K562 (cell line): ENCODE measurements at regions not wholly inside any gene's neighbourhood (a gene's known extent, or its start where the extent isn't known, plus 50 kb on each side); places are given as distances from the start of the nearest gene placed in this dataset.

Experiments
- ATF4 ChIP-seq: fragments of 450-650 bp; formaldehyde crosslinking; IDR thresholded peaks from 2 replicates; pipeline ENCODE4 v1.4.0; 2022; ENCODE audit warnings: mild to moderate bottlenecking, moderate library complexity
- CGGBP1 ChIP-seq: fragments of 250-450 bp; sonication (Bioruptor Pico); IDR thresholded peaks from 2 replicates; pipeline ENCODE4 v1.9.0; 2021; ENCODE audit warnings: mild to moderate bottlenecking
- DDX20 ChIP-seq: fragments of 450-650 bp; IDR thresholded peaks from 2 replicates; pipeline ENCODE4 v1.6.1; 2016; ENCODE audit warnings: missing genetic modification characterization, low read depth, mild to moderate bottlenecking, missing compliant biosample characterization, moderate library complexity
- FOXK1 ChIP-seq: sonication (generic); formaldehyde crosslinking; IDR thresholded peaks from 2 replicates; pipeline ENCODE4 v1.8.0; 2022; ENCODE audit warnings: missing genetic modification reagents, mild to moderate bottlenecking, borderline replicate concordance
- FOXK2 ChIP-seq, 2 experiments: fragments of 450-650 bp; IDR thresholded peaks in 1 of 2; conservative IDR thresholded peaks in 1 of 2; 2 replicates each; pipeline ENCODE4 v1.6.1; 2016; ENCODE audit warnings: low read depth in 2 of 2, mild to moderate bottlenecking in 1 of 2
- GABPB1 ChIP-seq: sonication (generic); formaldehyde crosslinking; IDR thresholded peaks from 2 replicates; pipeline ENCODE4 v1.8.0; 2022; ENCODE audit warnings: mild to moderate bottlenecking, missing genetic modification reagents
- GMEB1 ChIP-seq: fragments of 250-450 bp; sonication (Bioruptor Pico); IDR thresholded peaks from 2 replicates; pipeline ENCODE4 v1.4.0; 2020; ENCODE audit warnings: mild to moderate bottlenecking
- HDAC2 ChIP-seq: fragments of 450-650 bp; IDR thresholded peaks from 2 replicates; pipeline ENCODE4 v1.6.1; 2016; ENCODE audit warnings: mild to moderate bottlenecking
- HMG20B ChIP-seq: fragments of 250-450 bp; sonication (Bioruptor Pico); IDR thresholded peaks from 2 replicates; pipeline ENCODE4 v1.5.0; 2021; ENCODE audit warnings: mild to moderate bottlenecking
- KLF1 ChIP-seq: fragments of 450-650 bp; IDR thresholded peaks from 2 replicates; pipeline ENCODE4 v1.6.1; 2016; ENCODE audit warnings: missing genetic modification characterization, missing compliant biosample characterization
- MEF2D ChIP-seq: conservative IDR thresholded peaks from 2 replicates; pipeline ENCODE4 v1.6.1; 2016; ENCODE audit warnings: low read depth, missing genetic modification characterization, missing compliant biosample characterization
- NFRKB ChIP-seq: fragments of 450-650 bp; IDR thresholded peaks from 2 replicates; pipeline ENCODE4 v1.6.1; 2016; ENCODE audit warnings: low read depth
- PCBP2 ChIP-seq: fragments of 200-400 bp; formaldehyde crosslinking; IDR thresholded peaks from 2 replicates; pipeline ENCODE4 v1.6.1; 2018; ENCODE audit warnings: low read length, low read depth, mild to moderate bottlenecking, moderate library complexity; ENCODE audit not compliant: poor library complexity, severe bottlenecking
- TAF9B ChIP-seq: fragments of 450-650 bp; IDR thresholded peaks from 2 replicates; pipeline ENCODE4 v1.6.1; 2018; ENCODE audit warnings: mild to moderate bottlenecking; ENCODE audit not compliant: partially characterized antibody
- TSHZ1 ChIP-seq: fragments of 250-450 bp; sonication (Bioruptor Pico); IDR thresholded peaks from 2 replicates; pipeline ENCODE4 v1.4.0; 2020; ENCODE audit warnings: mild to moderate bottlenecking, moderate library complexity
- WHSC1 ChIP-seq: IDR thresholded peaks from one replicate; pipeline ENCODE4 v1.6.1; 2012; ENCODE audit warnings: low read length, control low read depth, inconsistent platforms
- ZNF263 ChIP-seq: sonication (generic); formaldehyde crosslinking; IDR thresholded peaks from 2 replicates; pipeline ENCODE4 v1.8.0; 2022; ENCODE audit warnings: mild to moderate bottlenecking, missing genetic modification reagents, borderline replicate concordance
- ZNF282 ChIP-seq: sonication (generic); formaldehyde crosslinking; IDR thresholded peaks from 2 replicates; pipeline ENCODE4 v1.8.1; 2023; ENCODE audit warnings: missing genetic modification reagents
- ZNF431 ChIP-seq: sonication (generic); formaldehyde crosslinking; IDR thresholded peaks from 2 replicates; pipeline ENCODE4 v1.8.0; 2022; ENCODE audit warnings: mild to moderate bottlenecking, missing genetic modification reagents
- TF ChIP-seq, protein P1 (sequence below): fragments of 450-650 bp; IDR thresholded peaks from 2 replicates; pipeline ENCODE4 v1.6.1; 2016; ENCODE audit warnings: mild to moderate bottlenecking

GRCh38 chr7:63925626-63926460 is 72.8 kb upstream of the ZNF722 start (continued):
- TF ChIP-seq MEF2D (tag) (no peak), ZNF282 (CRISPR knock-in tag) (no peak), CGGBP1 (CRISPR knock-in tag) (no peak), ZNF431 (CRISPR knock-in tag) (no peak), WHSC1 (no peak), FOXK2 (conservative IDR thresholded peaks at IDR 0.05 in 1 of 2, IDR thresholded peaks at IDR 0.05 in 1 of 2; ENCODE audit: low read depth in 2 of 2) (no peak), GABPB1 (no peak), FOXK1 (CRISPR knock-in tag) (no peak), KLF1 (tag) (no peak), ATF4 (CRISPR knock-in tag) (no peak), DDX20 (no peak), GMEB1 (CRISPR knock-in tag) (peak; percentile 74), NFRKB (no peak), ZNF263 (CRISPR knock-in tag) (no peak), HMG20B (no peak), HDAC2 (no peak), TAF9B (no peak), TSHZ1 (CRISPR knock-in tag) (no peak), PCBP2 (no peak)
- TF ChIP-seq, protein P1, sequence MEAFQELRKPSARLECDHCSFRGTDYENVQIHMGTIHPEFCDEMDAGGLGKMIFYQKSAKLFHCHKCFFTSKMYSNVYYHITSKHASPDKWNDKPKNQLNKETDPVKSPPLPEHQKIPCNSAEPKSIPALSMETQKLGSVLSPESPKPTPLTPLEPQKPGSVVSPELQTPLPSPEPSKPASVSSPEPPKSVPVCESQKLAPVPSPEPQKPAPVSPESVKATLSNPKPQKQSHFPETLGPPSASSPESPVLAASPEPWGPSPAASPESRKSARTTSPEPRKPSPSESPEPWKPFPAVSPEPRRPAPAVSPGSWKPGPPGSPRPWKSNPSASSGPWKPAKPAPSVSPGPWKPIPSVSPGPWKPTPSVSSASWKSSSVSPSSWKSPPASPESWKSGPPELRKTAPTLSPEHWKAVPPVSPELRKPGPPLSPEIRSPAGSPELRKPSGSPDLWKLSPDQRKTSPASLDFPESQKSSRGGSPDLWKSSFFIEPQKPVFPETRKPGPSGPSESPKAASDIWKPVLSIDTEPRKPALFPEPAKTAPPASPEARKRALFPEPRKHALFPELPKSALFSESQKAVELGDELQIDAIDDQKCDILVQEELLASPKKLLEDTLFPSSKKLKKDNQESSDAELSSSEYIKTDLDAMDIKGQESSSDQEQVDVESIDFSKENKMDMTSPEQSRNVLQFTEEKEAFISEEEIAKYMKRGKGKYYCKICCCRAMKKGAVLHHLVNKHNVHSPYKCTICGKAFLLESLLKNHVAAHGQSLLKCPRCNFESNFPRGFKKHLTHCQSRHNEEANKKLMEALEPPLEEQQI: no peak
